NCI-H146 (cell line): ENCODE measurements at regions not wholly inside any gene's neighbourhood (a gene's known extent, or its start where the extent isn't known, plus 50 kb on each side); places are given as distances from the start of the nearest gene placed in this dataset.
"Not testable (repeated sequence)": the region's sequence is repeated elsewhere in the genome, so short reads cannot be mapped to it uniquely, and the experiment has no call there.

ENCODE experiments used
- DNase-seq: peaks from one replicate; lab custom pipeline; 2025; lab: John Stamatoyannopoulos, UW

GRCh38 chr2:126228531-126228930 lies 427.4 kb upstream of the GYPC start:
- DNase-seq: no peak

- DNase-seq: no peak
Measured at GRCh38 chr2:126238251-126238650, 417.7 kb upstream of the GYPC start.

DNA sequence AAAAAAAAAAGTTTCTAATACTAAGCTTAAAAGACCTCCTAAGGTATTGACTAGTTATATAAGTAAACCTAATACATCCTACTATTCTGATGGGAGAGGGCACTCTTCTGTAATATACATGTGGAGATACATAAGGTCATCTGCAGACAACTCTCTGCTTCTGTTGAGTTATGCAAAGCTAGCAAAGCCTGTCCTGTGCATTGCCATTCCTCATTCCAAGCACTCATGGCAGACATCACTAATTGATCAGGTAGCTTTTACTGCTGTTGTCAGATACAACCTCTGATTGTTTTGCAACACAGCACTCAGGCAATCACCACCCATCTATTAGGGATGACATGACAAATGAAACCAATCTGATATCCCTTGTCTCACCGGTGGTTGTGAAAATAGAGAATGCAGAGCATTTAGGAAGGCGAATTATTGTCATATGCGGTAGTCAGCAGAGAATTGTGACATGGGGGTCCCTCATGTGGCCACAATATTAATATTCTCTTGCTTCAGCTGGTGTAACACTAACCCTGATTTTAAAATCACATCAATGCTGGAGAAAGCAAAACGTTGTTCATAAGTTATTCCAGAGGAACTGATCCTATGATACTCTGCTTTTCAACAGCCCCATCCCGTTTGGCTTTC lies 416.5 kb upstream of the GYPC start:
- DNase-seq: no peak

- no peak for DNase-seq
Measured at GRCh38 chr2:126241001-126241400, 415.0 kb upstream of the GYPC start.

DNA sequence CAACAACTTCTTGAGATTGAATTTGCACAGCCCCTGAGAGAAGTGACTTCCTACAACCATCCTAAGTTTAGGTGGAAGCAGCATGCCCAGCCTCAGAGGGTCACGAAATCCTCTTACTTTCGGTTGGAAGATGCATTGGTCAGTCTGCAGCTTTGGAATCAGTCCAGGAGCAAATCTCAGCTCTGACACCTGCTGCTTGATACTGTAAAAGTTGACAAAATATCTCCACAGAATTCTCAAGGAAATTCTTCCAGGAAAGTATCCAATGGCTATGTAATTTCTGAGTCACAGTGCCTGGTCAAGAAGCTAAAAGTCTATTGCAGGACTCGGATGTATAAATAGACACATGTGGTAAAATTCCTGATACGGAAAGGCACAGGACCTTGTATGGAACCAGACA lies 414.5 kb upstream of the GYPC start:
- no peak for DNase-seq

DNA sequence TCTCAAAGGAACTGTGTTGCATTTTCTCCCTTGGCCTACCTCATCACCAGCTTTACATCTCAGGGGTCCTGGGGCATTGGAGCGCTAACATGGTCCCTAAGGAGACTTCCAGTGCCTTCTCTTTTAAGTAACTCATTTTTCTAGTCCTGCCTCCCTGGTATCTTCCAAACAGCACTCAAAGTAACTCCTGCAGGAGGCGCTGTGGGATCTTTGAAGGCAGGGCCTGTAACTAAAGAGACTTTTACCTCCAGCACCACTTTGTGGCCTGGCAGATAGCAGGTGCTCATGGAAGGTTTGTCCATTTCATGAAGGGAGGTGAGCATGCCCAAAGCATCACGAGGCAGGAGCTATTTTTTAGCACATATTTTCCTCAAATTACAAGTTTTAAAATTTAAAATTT lies 411.0 kb upstream of the GYPC start:
- peak; percentile 10 for DNase-seq

DNA sequence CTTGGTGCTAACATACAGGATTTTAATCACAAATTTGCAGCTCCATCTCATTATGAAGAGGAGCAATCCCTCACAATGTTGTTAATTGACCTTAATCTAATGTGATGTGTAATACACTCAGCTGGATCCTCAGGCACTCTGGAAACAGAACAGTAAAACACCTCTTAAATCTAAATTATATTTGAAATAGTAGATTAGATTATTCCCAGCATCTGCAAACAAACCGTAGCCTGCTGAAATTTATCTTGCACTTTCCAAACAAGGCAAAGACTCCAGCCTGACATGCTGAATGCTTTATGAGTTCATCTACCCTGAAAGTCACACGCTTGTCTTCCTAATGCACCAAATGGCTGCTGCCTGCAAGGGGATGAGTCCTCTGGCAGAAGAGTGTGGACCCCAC lies 402.3 kb upstream of the GYPC start:
- DNase-seq: no peak

DNA sequence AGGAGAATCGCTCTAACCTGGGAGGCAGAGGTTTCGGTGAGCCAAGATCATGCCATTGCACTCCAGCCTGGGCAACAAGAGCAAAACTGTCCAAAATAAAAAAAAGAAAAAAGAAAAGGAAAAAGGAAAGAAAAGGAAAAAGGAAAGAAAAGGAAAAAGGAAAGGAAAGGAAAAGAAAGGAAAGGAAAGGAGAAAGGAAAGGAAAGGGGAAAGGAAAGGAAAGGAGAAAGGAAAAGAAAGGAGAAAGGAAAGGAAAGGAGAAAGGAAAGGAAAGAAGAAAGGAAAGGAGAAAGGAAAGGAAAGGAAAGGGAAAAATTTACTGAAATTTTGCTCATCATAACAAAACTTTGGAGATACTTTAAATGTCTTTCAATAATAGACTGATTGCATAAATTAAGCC lies 391.3 kb upstream of the GYPC start:
- no peak for DNase-seq

GRCh38 chr2:126269911-126270310 lies 386.0 kb upstream of the GYPC start:
- no peak for DNase-seq

DNA sequence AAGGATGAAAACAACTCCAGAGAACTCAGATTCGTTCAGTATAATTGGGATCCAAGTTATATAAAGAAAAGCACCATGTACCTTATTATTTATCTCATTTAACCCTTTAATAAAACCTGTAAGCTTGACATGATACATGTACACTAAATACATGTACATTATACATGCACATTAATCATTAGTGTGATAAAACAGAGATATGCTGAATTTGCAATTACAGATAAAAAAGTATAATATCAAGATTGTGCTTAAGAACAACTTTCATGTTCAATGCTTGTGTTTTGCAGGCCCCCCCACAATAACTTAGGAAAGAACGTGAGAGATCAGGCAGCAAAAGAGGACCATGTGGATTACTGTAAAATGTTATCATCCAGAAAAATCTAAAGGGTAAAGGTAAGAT lies 385.4 kb upstream of the GYPC start:
- DNase-seq: no peak

DNA sequence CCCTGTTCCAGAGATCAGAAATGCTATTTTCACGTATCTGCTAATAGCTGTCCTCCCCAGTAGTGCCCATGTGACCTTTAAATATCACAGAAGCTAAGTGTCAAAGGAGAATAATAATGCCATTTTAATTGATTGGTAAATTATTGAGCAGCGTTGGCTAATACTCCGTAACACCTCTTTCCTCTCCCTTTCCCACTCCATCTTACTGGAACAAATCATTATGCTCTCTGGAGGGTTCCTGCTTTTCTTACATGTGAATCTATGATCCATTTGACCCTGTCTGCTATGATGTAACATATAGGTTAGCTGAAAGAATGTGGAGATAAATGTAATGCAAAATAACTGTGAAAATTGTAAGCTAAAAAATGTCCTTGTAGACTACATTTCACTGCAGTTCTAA lies 383.6 kb upstream of the GYPC start:
- DNase-seq: no peak

DNA sequence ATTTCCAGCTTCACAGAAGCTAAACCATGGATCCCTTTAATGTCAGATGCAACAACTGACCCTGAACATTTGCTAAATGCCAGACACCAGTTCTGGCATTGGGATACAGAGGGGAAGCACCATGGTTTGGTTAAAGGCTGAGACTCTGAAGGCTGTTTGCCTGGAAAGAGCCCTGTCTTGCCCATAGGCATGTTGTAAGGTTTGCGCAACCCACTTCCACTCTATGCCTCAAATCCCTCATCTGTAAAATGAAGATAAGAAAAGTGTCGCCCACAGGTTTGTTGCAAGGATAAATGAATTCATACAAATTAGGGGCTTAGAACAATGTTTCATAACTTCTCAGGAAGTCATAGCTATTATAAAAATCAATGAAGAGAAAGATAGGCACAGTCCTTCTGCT lies 380.9 kb upstream of the GYPC start:
- no peak for DNase-seq

- not testable (repeated sequence) for DNase-seq
Measured at GRCh38 chr2:126276268-126276667, 379.7 kb upstream of the GYPC start.

GRCh38 chr2:126288362-126288761 lies 367.6 kb upstream of the GYPC start:
- DNase-seq: no peak

DNA sequence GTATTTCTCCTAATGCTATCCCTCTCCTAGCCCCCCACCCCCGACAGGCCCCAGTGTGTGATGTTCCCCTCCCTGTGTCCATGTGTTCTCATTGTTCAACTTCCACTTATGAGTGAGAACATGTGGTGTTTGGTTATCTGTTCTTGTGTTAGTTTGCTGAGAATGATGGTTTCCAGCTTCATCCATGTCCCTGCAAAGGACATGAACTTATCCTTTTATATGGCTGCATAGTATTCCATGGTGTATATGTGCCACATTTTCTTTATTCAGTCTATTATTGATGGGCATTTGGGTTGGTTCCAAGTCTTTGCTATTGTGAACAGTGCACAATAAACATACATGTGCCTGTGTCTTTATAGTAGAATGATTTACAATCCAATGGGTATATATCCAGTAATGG lies 362.0 kb upstream of the GYPC start:
- DNase-seq: not testable (repeated sequence)

- no peak for DNase-seq
Measured at GRCh38 chr2:126299469-126299976, 356.4 kb upstream of the GYPC start.

- no peak for DNase-seq
Measured at GRCh38 chr2:126300348-126300747, 355.6 kb upstream of the GYPC start.

- DNase-seq: no peak
Measured at GRCh38 chr2:126302043-126302442, 353.9 kb upstream of the GYPC start.

GRCh38 chr2:126303113-126303512 lies 352.8 kb upstream of the GYPC start:
- DNase-seq: no peak

DNA sequence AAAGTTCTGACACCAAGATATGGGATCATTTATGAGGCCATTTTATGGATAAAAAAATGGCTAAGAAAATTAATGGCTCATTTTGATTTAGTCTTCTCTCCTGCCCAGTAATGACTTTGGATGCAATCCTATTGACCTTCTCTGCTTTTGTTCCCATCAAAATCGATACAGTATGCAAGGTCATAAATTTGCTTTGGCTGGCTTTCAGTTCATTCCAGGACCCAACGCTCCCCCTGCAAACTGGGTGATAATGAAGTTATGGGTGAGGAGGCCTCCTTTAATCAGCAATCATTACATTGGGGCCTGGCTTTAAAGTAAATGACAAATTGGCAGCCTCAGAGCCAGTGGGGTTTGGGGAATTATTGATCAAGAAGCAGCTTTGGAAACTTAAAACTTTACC lies 351.8 kb upstream of the GYPC start:
- DNase-seq: no peak

DNA sequence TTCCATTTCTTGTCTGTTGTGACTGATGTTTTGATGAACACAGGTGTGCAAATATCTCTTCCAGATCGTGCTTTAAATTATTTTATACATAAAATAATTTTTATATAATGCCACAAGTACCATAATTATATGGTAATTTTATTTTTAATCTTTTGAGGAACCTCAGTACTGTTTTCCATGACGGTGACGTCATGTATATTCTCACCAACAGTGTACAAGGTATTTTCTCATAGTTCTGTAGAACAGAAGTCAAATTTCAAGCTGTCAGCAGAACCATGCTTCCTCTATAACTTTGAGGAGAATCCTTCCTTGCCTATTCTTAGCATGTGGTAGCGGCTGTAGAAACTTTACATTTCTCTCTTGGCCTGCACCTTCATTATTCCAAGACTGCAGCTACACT lies 349.4 kb upstream of the GYPC start:
- no peak for DNase-seq

- no peak for DNase-seq
Measured at GRCh38 chr2:126307740-126308139, 348.2 kb upstream of the GYPC start.

GRCh38 chr2:126309185-126309584 lies 346.8 kb upstream of the GYPC start:
- DNase-seq: no peak

- no peak for DNase-seq
Measured at GRCh38 chr2:126312579-126312978, 343.4 kb upstream of the GYPC start.

DNA sequence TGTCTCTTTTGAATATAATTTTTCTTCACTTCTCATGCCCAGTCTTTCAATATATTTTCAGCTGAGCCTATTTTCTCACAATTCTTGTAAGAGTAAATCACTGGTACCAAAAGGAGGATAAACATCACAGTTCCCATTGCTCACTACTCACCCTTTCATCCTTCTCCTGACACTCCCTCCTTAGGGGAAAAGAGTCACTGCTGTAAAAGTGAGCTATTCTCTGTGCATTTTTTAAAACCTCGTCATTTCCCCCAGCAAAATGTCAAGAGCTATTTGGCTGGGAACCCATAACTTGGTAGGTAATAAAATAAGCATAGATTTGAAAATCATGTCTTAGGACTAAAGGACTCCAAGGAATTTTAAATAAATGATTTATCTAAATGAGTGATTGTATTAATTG lies 340.1 kb upstream of the GYPC start:
- no peak for DNase-seq
